Vagina (tissue), 2 donors: ENCODE measurements at regions not wholly inside any gene's neighbourhood (a gene's known extent, or its start where the extent isn't known, plus 50 kb on each side); places are given as distances from the start of the nearest gene placed in this dataset.

Source experiments
- POLR2A ChIP-seq, 2 donors: fragments of 450-650 bp; IDR thresholded peaks; one replicate each; pipeline ENCODE4 v1.6.1; 2017; ENCODE audit warnings: antibody characterized with exemption in 2 of 2, mild to moderate bottlenecking in 2 of 2, moderate library complexity in 2 of 2
- POLR2AphosphoS5 ChIP-seq, 2 donors: sonication (generic); formaldehyde crosslinking; IDR thresholded peaks; one replicate each; pipeline ENCODE4 v1.9.0; 2017; ENCODE audit warnings: antibody characterized with exemption in 2 of 2, mild to moderate bottlenecking in 2 of 2, low read depth in 1 of 2; ENCODE audit not compliant: insufficient read depth in 1 of 2
- TF ChIP-seq, protein P1 (sequence below), 3 experiments: fragments of 450-650 bp in 2 of 3; fragments of 200-600 bp in 1 of 3; sonication (generic) in 1 of 3; IDR thresholded peaks; one replicate each; pipeline ENCODE4 v1.5.1; 2017 to 2019; ENCODE audit warnings: antibody characterized with exemption in 3 of 3, mild to moderate bottlenecking in 2 of 3, moderate library complexity in 2 of 3

DNA sequence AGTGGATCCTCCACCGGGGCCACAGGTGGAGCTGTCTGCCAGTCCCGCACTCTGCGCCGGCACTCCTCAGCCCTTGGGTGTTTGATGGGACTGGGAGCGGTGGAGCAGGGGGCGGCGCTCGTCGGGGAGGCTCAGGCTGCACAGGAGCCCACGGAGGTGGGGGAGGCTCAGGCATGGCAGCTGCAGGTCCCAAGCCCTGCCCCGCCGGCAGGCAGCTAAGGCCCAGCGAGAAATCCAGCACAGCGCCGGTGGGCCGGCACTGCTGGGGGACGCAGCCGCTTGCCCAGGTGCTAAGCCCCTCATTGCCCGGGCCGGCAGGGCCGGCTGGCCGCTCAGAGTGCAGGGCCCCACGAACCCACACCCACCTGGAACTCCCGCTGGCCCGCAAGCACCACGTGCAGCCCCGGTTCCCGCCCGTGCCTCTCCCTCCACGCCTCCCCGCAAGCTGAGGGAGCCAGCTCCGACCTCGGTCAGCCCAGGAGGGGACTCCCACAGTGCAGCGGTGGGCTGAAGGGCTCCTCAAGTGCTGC, 286.4 kb downstream of the RBM26 start:
- TF ChIP-seq, protein P1, sequence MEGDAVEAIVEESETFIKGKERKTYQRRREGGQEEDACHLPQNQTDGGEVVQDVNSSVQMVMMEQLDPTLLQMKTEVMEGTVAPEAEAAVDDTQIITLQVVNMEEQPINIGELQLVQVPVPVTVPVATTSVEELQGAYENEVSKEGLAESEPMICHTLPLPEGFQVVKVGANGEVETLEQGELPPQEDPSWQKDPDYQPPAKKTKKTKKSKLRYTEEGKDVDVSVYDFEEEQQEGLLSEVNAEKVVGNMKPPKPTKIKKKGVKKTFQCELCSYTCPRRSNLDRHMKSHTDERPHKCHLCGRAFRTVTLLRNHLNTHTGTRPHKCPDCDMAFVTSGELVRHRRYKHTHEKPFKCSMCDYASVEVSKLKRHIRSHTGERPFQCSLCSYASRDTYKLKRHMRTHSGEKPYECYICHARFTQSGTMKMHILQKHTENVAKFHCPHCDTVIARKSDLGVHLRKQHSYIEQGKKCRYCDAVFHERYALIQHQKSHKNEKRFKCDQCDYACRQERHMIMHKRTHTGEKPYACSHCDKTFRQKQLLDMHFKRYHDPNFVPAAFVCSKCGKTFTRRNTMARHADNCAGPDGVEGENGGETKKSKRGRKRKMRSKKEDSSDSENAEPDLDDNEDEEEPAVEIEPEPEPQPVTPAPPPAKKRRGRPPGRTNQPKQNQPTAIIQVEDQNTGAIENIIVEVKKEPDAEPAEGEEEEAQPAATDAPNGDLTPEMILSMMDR (IDR thresholded peaks at IDR 0.05): no peak
- TF ChIP-seq POLR2A (IDR thresholded peaks at IDR 0.05) (no peak), POLR2AphosphoS5 (IDR thresholded peaks at IDR 0.05; ENCODE audit: insufficient read depth in 1 of 2, low read depth in 1 of 2) (no peak)
